Neural progenitor cell (in vitro differentiated cells): ENCODE measurements at regions not wholly inside any gene's neighbourhood (a gene's known extent, or its start where the extent isn't known, plus 50 kb on each side); places are given as distances from the start of the nearest gene placed in this dataset.

Experiments
- DNase-seq: peaks from one replicate; pipeline ENCODE4 v3.0.0-alpha.2; 2016; ENCODE audit warnings: low spot score
- H2AFZ ChIP-seq: fragments of 200-600 bp; sonication (generic); replicated peaks from 2 replicates; pipeline ENCODE4 v1.6.1; 2016; ENCODE audit warnings: antibody characterized with exemption
- H3F3A ChIP-seq: fragments of 200-600 bp; sonication (generic); 2 replicates; pipeline ENCODE4 v1.6.1; 2016; ENCODE audit warnings: antibody characterized with exemption, low read depth
- H3K27ac ChIP-seq: fragments of 200-600 bp; sonication (generic); 2 replicates; pipeline ENCODE4 v1.5.1; 2016; ENCODE audit warnings: mild to moderate bottlenecking
- H3K27me3 ChIP-seq: fragments of 200-600 bp; sonication (generic); 2 replicates; pipeline ENCODE4 v1.6.1; 2016; ENCODE audit warnings: mild to moderate bottlenecking, moderate library complexity
- H3K36me3 ChIP-seq: fragments of 200-600 bp; sonication (generic); 2 replicates; pipeline ENCODE4 v1.5.1; 2016
- H3K4me1 ChIP-seq: fragments of 200-600 bp; sonication (generic); 2 replicates; pipeline ENCODE4 v1.6.1; 2016; ENCODE audit warnings: mixed run types
- H3K4me2 ChIP-seq: fragments of 200-600 bp; sonication (generic); 2 replicates; pipeline ENCODE4 v1.6.1; 2016
- H3K4me3 ChIP-seq: fragments of 200-600 bp; sonication (generic); 2 replicates; pipeline ENCODE4 v1.5.1; 2016
- H3K79me2 ChIP-seq: fragments of 200-600 bp; sonication (generic); 2 replicates; pipeline ENCODE4 v1.6.1; 2016; ENCODE audit warnings: low read depth
- H3K9ac ChIP-seq: fragments of 200-600 bp; sonication (generic); 2 replicates; pipeline ENCODE4 v1.6.1; 2016
- H3K9me3 ChIP-seq: fragments of 200-600 bp; sonication (generic); 2 replicates; pipeline ENCODE4 v1.5.1; 2016; ENCODE audit warnings: low read depth
- H4K20me1 ChIP-seq: fragments of 200-600 bp; sonication (generic); 2 replicates; pipeline ENCODE4 v1.6.1; 2016; ENCODE audit warnings: low read depth
- H3K27ac Mint-ChIP-seq: 3 replicates; pipeline ENCODE4 v1.8.0; 2021; ENCODE audit warnings: mixed read lengths
- H3K27me3 Mint-ChIP-seq: 2 replicates; pipeline ENCODE4 v1.8.0; 2022; ENCODE audit warnings: low read depth, mild to moderate bottlenecking, inconsistent platforms, moderate library complexity, mixed read lengths; ENCODE audit not compliant: insufficient read depth
- H3K36me3 Mint-ChIP-seq: 3 replicates; pipeline ENCODE4 v1.8.0; 2021; ENCODE audit warnings: mixed read lengths
- H3K4me1 Mint-ChIP-seq: 3 replicates; pipeline ENCODE4 v1.8.0; 2021; ENCODE audit warnings: mixed read lengths
- H3K4me3 Mint-ChIP-seq: 3 replicates; pipeline ENCODE4 v1.8.0; 2021; ENCODE audit warnings: mild to moderate bottlenecking, moderate library complexity, mixed read lengths
- H3K9me3 Mint-ChIP-seq: 3 replicates; pipeline ENCODE4 v1.8.0; 2020; ENCODE audit warnings: mixed read lengths
- CTCF ChIP-seq: fragments of 200-600 bp; sonication (generic); IDR thresholded peaks from 2 replicates; pipeline ENCODE4 v1.5.1; 2017; ENCODE audit warnings: antibody characterized with exemption, mild to moderate bottlenecking
- EZH2 ChIP-seq: fragments of 200-600 bp; sonication (generic); IDR thresholded peaks from 2 replicates; pipeline ENCODE4 v1.6.1; 2017; ENCODE audit warnings: antibody characterized with exemption, mild to moderate bottlenecking, moderate library complexity
- EZH2phosphoT487 ChIP-seq: fragments of 200-600 bp; sonication (generic); IDR thresholded peaks from 2 replicates; pipeline ENCODE4 v1.6.1; 2017; ENCODE audit warnings: antibody characterized with exemption

DNA sequence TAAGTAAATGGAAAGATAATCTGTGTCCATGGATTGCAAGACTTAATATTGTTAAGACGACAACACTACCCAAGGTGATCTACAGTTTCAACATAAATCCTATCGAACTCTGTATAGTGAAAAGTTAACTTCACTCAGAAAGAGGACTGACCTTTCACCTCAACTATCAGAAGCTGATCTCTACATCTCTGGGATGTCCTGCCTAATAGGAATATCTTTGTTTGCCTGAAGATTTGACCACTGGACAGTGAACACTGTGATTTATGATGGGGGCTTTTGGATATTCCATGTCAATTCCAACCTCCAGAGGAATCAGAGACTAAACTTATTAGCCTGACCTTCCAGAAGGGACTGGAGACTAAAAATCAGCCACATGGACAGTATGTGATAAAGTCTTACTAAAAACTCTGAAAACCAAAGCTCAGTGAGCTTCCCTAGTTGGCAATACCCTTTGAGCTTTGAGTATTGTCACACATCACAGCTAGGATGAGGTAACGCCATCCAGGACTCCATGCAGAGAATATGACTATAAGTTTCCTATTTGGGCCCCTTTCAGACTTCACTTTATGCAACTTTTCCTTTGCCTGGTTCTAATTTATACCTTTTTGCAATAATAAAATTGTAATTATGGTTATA, 164.9 kb upstream of the SETMAR start:
- no peak for DNase-seq
- Histone ChIP-seq H3K4me3 (no peak overlapping the region), H3K27ac (no peak overlapping the region), H3K9me3 (no peaks in the 10 kb centered on the region), H3K9ac (no peak overlapping the region), H3K4me1 (no peaks in the 10 kb centered on the region), H3K4me2 (no peak overlapping the region), H4K20me1 (no peaks in the 10 kb centered on the region), H3F3A (no peaks in the 10 kb centered on the region), H2AFZ (no peak overlapping the region), H3K36me3 (no peaks in the 10 kb centered on the region), H3K79me2 (no peaks in the 10 kb centered on the region), H3K27me3 (no peaks in the 10 kb centered on the region)
- H3K27me3 Mint-ChIP-seq: no peaks in the 10 kb centered on the region
- no peaks in the 10 kb centered on the region for H3K36me3 Mint-ChIP-seq
- no peaks in the 10 kb centered on the region for H3K4me1 Mint-ChIP-seq
- TF ChIP-seq CTCF (no peak), EZH2phosphoT487 (no peak), EZH2 (no peak)
- H3K4me3 Mint-ChIP-seq: no peak overlapping the region
- no peak overlapping the region for H3K27ac Mint-ChIP-seq
- H3K9me3 Mint-ChIP-seq: peaks cover 11% of the 10 kb centered on the region

GRCh38 chr3:4138786-4139431, 164.3 kb upstream of the SETMAR start:
- no peak for DNase-seq
- no peaks in the 10 kb centered on the region for H3K36me3 ChIP-seq
- Mint-ChIP-seq H3K4me1 (no peaks in the 10 kb centered on the region), H3K4me3 (no peak overlapping the region), H3K27ac (no peak overlapping the region), H3K27me3 (no peaks in the 10 kb centered on the region), H3K36me3 (no peaks in the 10 kb centered on the region), H3K9me3 (peaks cover 11% of the 10 kb centered on the region)
- no peak overlapping the region for H2AFZ ChIP-seq
- no peaks in the 10 kb centered on the region for H3K79me2 ChIP-seq
- H3K27me3 ChIP-seq: no peaks in the 10 kb centered on the region
- no peaks in the 10 kb centered on the region for H3K9me3 ChIP-seq
- H3K4me1 ChIP-seq: no peaks in the 10 kb centered on the region
- H3K4me3 ChIP-seq: no peak overlapping the region
- H3K4me2 ChIP-seq: no peak overlapping the region
- no peaks in the 10 kb centered on the region for H3F3A ChIP-seq
- no peak overlapping the region for H3K27ac ChIP-seq
- H3K9ac ChIP-seq: no peak overlapping the region
- H4K20me1 ChIP-seq: no peaks in the 10 kb centered on the region
- no peak for TF ChIP-seq CTCF
- no peak for TF ChIP-seq EZH2
- TF ChIP-seq EZH2phosphoT487: no peak

DNA sequence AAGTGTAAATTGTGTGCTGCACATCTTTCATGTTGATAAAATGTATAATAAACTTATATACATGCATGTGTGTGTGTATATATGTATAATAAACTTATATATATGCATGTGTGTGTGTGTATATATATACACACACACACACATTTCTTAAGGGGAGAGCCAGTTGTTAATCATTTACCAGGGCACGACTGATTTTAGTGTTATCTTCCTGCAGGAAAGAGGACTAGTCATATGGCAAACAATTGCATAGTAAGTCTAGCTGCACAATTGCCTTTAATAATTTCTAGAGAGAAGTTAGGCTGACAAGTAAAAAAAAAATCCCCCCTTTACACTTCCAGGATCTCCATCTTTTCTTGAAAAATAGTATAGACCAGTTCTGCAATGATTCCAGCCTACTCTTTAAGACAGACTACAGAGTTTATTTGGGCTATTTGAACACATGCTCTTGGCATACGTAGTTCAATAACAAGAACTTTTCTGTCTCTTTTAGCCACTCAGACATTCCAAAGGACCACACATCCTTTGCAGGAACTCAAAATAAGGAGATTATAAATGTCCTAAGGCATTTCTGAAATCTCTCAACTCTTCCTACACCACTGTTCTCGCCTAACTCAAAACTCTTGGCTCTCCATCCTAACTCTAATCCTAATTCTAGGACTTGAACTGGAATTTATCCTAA, 163.6 kb upstream of the SETMAR start:
- Mint-ChIP-seq H3K9me3 (peaks cover 8% of the 10 kb centered on the region), H3K4me3 (no peak overlapping the region)
- DNase-seq: no peak

More for the DNA sequence above, 163.6 kb upstream of the SETMAR start:
- Histone ChIP-seq H3K9ac (no peak overlapping the region), H2AFZ (no peak overlapping the region), H3K36me3 (no peaks in the 10 kb centered on the region), H3F3A (no peaks in the 10 kb centered on the region), H3K4me1 (no peaks in the 10 kb centered on the region), H3K9me3 (no peaks in the 10 kb centered on the region), H4K20me1 (no peaks in the 10 kb centered on the region), H3K4me2 (no peak overlapping the region), H3K27ac (no peak overlapping the region), H3K79me2 (no peaks in the 10 kb centered on the region), H3K27me3 (no peaks in the 10 kb centered on the region), H3K4me3 (no peak overlapping the region)
- Mint-ChIP-seq H3K27ac (no peak overlapping the region), H3K36me3 (no peaks in the 10 kb centered on the region), H3K4me1 (no peaks in the 10 kb centered on the region), H3K27me3 (no peaks in the 10 kb centered on the region)
- TF ChIP-seq EZH2 (no peak), EZH2phosphoT487 (no peak), CTCF (no peak)
